Gastrocnemius medialis (tissue), 4 donors: ENCODE measurements at regions not wholly inside any gene's neighbourhood (a gene's known extent, or its start where the extent isn't known, plus 50 kb on each side); places are given as distances from the start of the nearest gene placed in this dataset.

Source experiments
- ATAC-seq, 2 donors: fragments of 150-250 bp; one replicate each; pipeline ENCODE4 v1.9.1; 2016
- DNase-seq, 2 donors: peaks; one replicate each; pipeline ENCODE4 v3.0.0-alpha.2; 2019
- H3K27ac ChIP-seq, 4 donors: fragments of 200-600 bp; sonication (generic); 1 replicate in 1 of 4; 2 replicates in 3 of 4; pipeline ENCODE4 v1.5.1; 2016 to 2018; ENCODE audit warnings: mild to moderate bottlenecking in 2 of 4, moderate library complexity in 1 of 4
- H3K27me3 ChIP-seq, 3 donors: fragments of 200-600 bp; sonication (generic) in 2 of 3; 1 replicate in 1 of 3; 2 replicates in 2 of 3; pipeline versions ENCODE4 v1.5.1 to v1.6.0; 2016 to 2019; ENCODE audit warnings: mild to moderate bottlenecking in 1 of 3, moderate library complexity in 1 of 3
- H3K36me3 ChIP-seq, 2 donors: fragments of 200-600 bp; sonication (generic) in 1 of 2; one replicate each; pipeline ENCODE4 v1.5.1; 2017 to 2018
- H3K4me1 ChIP-seq, 2 donors: fragments of 200-600 bp; sonication (generic) in 1 of 2; one replicate each; pipeline ENCODE4 v1.5.1; 2016 to 2017; ENCODE audit warnings: mild to moderate bottlenecking in 2 of 2
- H3K4me3 ChIP-seq, 4 donors: fragments of 200-600 bp; sonication (generic) in 3 of 4; 1 replicate in 1 of 4; 2 replicates in 3 of 4; pipeline ENCODE4 v1.5.1; 2016 to 2019; ENCODE audit warnings: mild to moderate bottlenecking in 2 of 4
- H3K9me3 ChIP-seq, 3 donors: fragments of 200-600 bp; sonication (generic) in 2 of 3; 1 replicate in 1 of 3; 2 replicates in 2 of 3; pipeline ENCODE4 v1.5.1; 2016 to 2019
- CTCF ChIP-seq, 5 experiments: fragments of 450-650 bp in 3 of 5; fragments of 200-600 bp in 2 of 5; sonication (generic) in 2 of 5; IDR thresholded peaks in 4 of 5; conservative IDR thresholded peaks in 1 of 5; 1 replicate in 4 of 5; 2 replicates in 1 of 5; pipeline ENCODE4 v1.5.1; 2016 to 2019; ENCODE audit warnings: antibody characterized with exemption in 5 of 5, mild to moderate bottlenecking in 3 of 5, moderate library complexity in 3 of 5
- POLR2A ChIP-seq, 2 donors: fragments of 450-650 bp; IDR thresholded peaks; one replicate each; pipeline ENCODE4 v1.6.1; 2017; ENCODE audit warnings: antibody characterized with exemption in 2 of 2, mild to moderate bottlenecking in 2 of 2, moderate library complexity in 2 of 2
- in situ Hi-C, 4 donors: fragments of 200-750 bp; cut with MboI; loops; one replicate each; pipeline versions ENCODE4 v1.15.0 to v1.8.0; 2017; ENCODE audit warnings: low sequenced_read_pairs in 4 of 4
- intact Hi-C: fragments of 100-400 bp; cut with DNase I; formaldehyde crosslinking; loops from one replicate; pipeline ENCODE4 v1.15.1; 2023; ENCODE audit warnings: low total_unique reads

DNA sequence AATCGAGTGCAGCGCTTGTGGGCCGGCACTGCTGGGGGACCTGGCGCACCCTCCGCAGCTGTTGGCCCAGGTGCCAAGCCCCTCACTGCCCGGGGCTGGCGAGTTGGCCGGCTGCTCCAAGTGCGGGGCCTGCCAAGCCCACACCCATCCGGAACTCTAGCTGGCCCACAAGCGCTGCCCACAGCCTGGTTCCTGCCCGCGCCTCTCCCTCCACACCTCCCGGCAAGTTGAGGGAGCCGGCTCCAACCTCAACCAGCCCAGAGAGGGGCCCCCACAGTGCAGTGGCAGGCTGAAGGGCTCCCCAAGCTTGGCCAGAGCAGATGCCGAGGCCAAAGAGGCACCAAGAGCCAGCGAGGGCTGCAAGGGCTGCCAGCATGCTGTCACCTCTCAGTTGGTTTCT lies 73.4 kb downstream of the PLXNA1 start:
- no peak for ATAC-seq
- DNase-seq: no peak
- no peaks in the 10 kb centered on the region for H3K4me1 ChIP-seq
- TF ChIP-seq POLR2A (IDR thresholded peaks at IDR 0.05) (no peak), CTCF (IDR thresholded peaks at IDR 0.05 in 4 of 5, conservative IDR thresholded peaks at IDR 0.05 in 1 of 5) (no peak)
- intact Hi-C loops: no loop called here
- H3K4me3 ChIP-seq: no peak overlapping the region
- H3K9me3 ChIP-seq: no peaks in the 10 kb centered on the region
- H3K27ac ChIP-seq: no peak overlapping the region
- no peaks in the 10 kb centered on the region for H3K36me3 ChIP-seq
- in situ Hi-C loops: no loop called here
- H3K27me3 ChIP-seq: no peaks in the 10 kb centered on the region

DNA sequence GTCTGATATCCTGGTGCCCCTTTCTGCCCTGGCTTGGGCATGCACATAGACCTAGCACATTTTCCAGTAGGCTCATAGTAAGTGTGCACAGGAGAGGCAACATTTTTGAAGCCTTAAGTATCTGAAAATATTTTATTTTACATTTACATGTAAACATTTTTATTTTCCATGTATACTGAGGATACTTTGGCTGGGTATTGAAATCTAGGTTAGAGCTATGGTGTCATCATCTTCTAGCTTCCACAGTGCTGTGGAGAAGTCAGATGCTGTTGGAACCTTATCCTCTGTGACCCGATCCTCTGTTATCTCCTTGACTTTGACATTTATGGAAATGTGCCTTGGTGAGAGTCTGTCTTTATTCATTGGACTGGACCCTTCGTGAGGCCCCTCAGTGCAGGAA lies 74.1 kb downstream of the PLXNA1 start:
- no peak for TF ChIP-seq CTCF (IDR thresholded peaks at IDR 0.05 in 4 of 5, conservative IDR thresholded peaks at IDR 0.05 in 1 of 5)
- no peak for TF ChIP-seq POLR2A (IDR thresholded peaks at IDR 0.05)
- Histone ChIP-seq H3K36me3 (no peaks in the 10 kb centered on the region), H3K27me3 (no peaks in the 10 kb centered on the region), H3K27ac (no peak overlapping the region), H3K4me3 (no peak overlapping the region), H3K4me1 (no peaks in the 10 kb centered on the region), H3K9me3 (no peaks in the 10 kb centered on the region)
- ATAC-seq (no peak), DNase-seq (no peak)
- in situ Hi-C loops: no loop called here
- intact Hi-C loops: no loop called here

- Histone ChIP-seq H3K27me3 (no peaks in the 10 kb centered on the region), H3K4me3 (no peak overlapping the region), H3K27ac (no peak overlapping the region), H3K4me1 (no peaks in the 10 kb centered on the region), H3K9me3 (no peaks in the 10 kb centered on the region), H3K36me3 (no peaks in the 10 kb centered on the region)
- DNase-seq: no peak
- TF ChIP-seq POLR2A (IDR thresholded peaks at IDR 0.05) (no peak), CTCF (IDR thresholded peaks at IDR 0.05 in 4 of 5, conservative IDR thresholded peaks at IDR 0.05 in 1 of 5) (no peak)
- intact Hi-C loops: no loop called here
- in situ Hi-C loops: no loop called here
- peak; percentile 54 to 61 for ATAC-seq
Measured at GRCh38 chr3:127059072-127059471, 76.2 kb downstream of the PLXNA1 start.

- DNase-seq: no peak
Measured at GRCh38 chr3:127061641-127062040, 78.7 kb downstream of the PLXNA1 start.

More at GRCh38 chr3:127061641-127062040, 78.7 kb downstream of the PLXNA1 start:
- H3K27ac ChIP-seq: no peak overlapping the region
- no peaks in the 10 kb centered on the region for H3K27me3 ChIP-seq
- TF ChIP-seq CTCF (IDR thresholded peaks at IDR 0.05 in 4 of 5, conservative IDR thresholded peaks at IDR 0.05 in 1 of 5) (no peak), POLR2A (IDR thresholded peaks at IDR 0.05) (no peak)
- no peak for ATAC-seq
- intact Hi-C loops: no loop called here
- H3K9me3 ChIP-seq: no peaks in the 10 kb centered on the region
- in situ Hi-C loops: no loop called here
- no peak overlapping the region for H3K4me3 ChIP-seq
- H3K36me3 ChIP-seq: no peaks in the 10 kb centered on the region
- no peaks in the 10 kb centered on the region for H3K4me1 ChIP-seq
